ENCODE measurements at regions not wholly inside any gene's neighbourhood (a gene's known extent, or its start where the extent isn't known, plus 50 kb on each side); places are given as distances from the start of the nearest gene placed in this dataset.

- TF ChIP-seq POLR2A (IDR thresholded peaks at IDR 0.05) (no peak), CTCF (IDR thresholded peaks at IDR 0.05) (no peak)
- H3K27me3 ChIP-seq, result no peaks in the 10 kb centered on the region
- intact Hi-C loops (cut with DNase I), result no loop called here
- no peak overlapping the region for H3K27ac ChIP-seq
- H3K4me3 ChIP-seq, result no peak overlapping the region
- H3K9me3 ChIP-seq, result no peaks in the 10 kb centered on the region
- H3K36me3 ChIP-seq, result no peaks in the 10 kb centered on the region
- H3K4me1 ChIP-seq, result no peaks in the 10 kb centered on the region
- 26% methylated on average over 4 of the region's 4 CpGs for WGBS (ENCODE audit: insufficient coverage, low coverage, low lambda C conversion rate, missing lambda C conversion rate)
- peak in 1 of 4 donors; percentile 34 for ATAC-seq
- no peak for DNase-seq
These were observed 170.9 kb upstream of the LMNTD1 start for GRCh38 chr12:25723921-25724491.

- intact Hi-C loops (cut with DNase I), result no loop called here
These were observed 172.4 kb upstream of the LMNTD1 start for GRCh38 chr12:25725470-25725869.

GRCh38 chr12:25725931-25726330, 172.8 kb upstream of the LMNTD1 start:
- Histone ChIP-seq H3K4me1 (no peaks in the 10 kb centered on the region), H3K27ac (no peak overlapping the region), H3K36me3 (no peaks in the 10 kb centered on the region), H3K9me3 (no peaks in the 10 kb centered on the region), H3K4me3 (no peak overlapping the region), H3K27me3 (no peaks in the 10 kb centered on the region)
- TF ChIP-seq POLR2A (IDR thresholded peaks at IDR 0.05) (no peak), CTCF (IDR thresholded peaks at IDR 0.05) (no peak)
- 50% methylated on average over 1 of the region's 1 CpG for WGBS (ENCODE audit: insufficient coverage, low coverage, low lambda C conversion rate, missing lambda C conversion rate)
- ATAC-seq (no peak), DNase-seq (no peak)
- intact Hi-C loops (cut with DNase I), result no loop called here

More at GRCh38 chr12:25725470-25725869, 172.4 kb upstream of the LMNTD1 start:
- DNase-seq, result no peak
- WGBS (ENCODE audit: insufficient coverage, low coverage, low lambda C conversion rate, missing lambda C conversion rate), result 59% methylated on average over 3 of the region's 3 CpGs
- TF ChIP-seq POLR2A (IDR thresholded peaks at IDR 0.05), result no peak
- TF ChIP-seq CTCF (IDR thresholded peaks at IDR 0.05), result no peak
- no peak for ATAC-seq
- Histone ChIP-seq H3K27ac (no peak overlapping the region), H3K27me3 (no peaks in the 10 kb centered on the region), H3K36me3 (no peaks in the 10 kb centered on the region), H3K4me3 (no peak overlapping the region), H3K9me3 (no peaks in the 10 kb centered on the region), H3K4me1 (no peaks in the 10 kb centered on the region)

- Histone ChIP-seq H3K4me1 (no peaks in the 10 kb centered on the region), H3K4me3 (no peak overlapping the region), H3K9me3 (no peaks in the 10 kb centered on the region), H3K27ac (no peak overlapping the region), H3K27me3 (no peaks in the 10 kb centered on the region), H3K36me3 (no peaks in the 10 kb centered on the region)
- TF ChIP-seq POLR2A (IDR thresholded peaks at IDR 0.05) (no peak), CTCF (IDR thresholded peaks at IDR 0.05) (no peak)
- ATAC-seq, result no peak
- 47% methylated on average over 2 of the region's 2 CpGs for WGBS (ENCODE audit: insufficient coverage, low coverage, low lambda C conversion rate, missing lambda C conversion rate)
- intact Hi-C loops (cut with DNase I), result no loop called here
- no peak for DNase-seq
These were observed 175.0 kb upstream of the LMNTD1 start for GRCh38 chr12:25728056-25728595.
